Neural cell (in vitro differentiated cells): ENCODE measurements at regions not wholly inside any gene's neighbourhood (a gene's known extent, or its start where the extent isn't known, plus 50 kb on each side); places are given as distances from the start of the nearest gene placed in this dataset.

Experiments
- EP300 ChIP-seq: fragments of 450-650 bp; conservative IDR thresholded peaks from 2 replicates; pipeline ENCODE4 v1.6.1; 2014; ENCODE audit warnings: antibody characterized with exemption, mild to moderate bottlenecking, moderate library complexity; ENCODE audit not compliant: poor library complexity, severe bottlenecking
- EZH2 ChIP-seq: fragments of 200-600, 300-800 bp; shearing (Covaris generic), sonication (generic); IDR thresholded peaks from 2 replicates; pipeline ENCODE4 v1.6.1; 2014; ENCODE audit warnings: antibody characterized with exemption, low read length, borderline replicate concordance, mild to moderate bottlenecking; ENCODE audit not compliant: insufficient read depth, poor library complexity, severe bottlenecking
- MXI1 ChIP-seq: fragments of 450-650 bp; conservative IDR thresholded peaks from 2 replicates; pipeline ENCODE4 v1.6.1; 2014; ENCODE audit warnings: antibody characterized with exemption, mild to moderate bottlenecking; ENCODE audit not compliant: poor library complexity, severe bottlenecking
- POLR2AphosphoS5 ChIP-seq: IDR thresholded peaks from 2 replicates; pipeline ENCODE4 v1.6.1; 2012
- RAD21 ChIP-seq: fragments of 450-650 bp; conservative IDR thresholded peaks from 2 replicates; pipeline ENCODE4 v1.6.1; 2014; ENCODE audit warnings: antibody characterized with exemption, mild to moderate bottlenecking, moderate library complexity
- REST ChIP-seq: IDR thresholded peaks from 2 replicates; pipeline ENCODE4 v1.6.1; 2012; ENCODE audit warnings: borderline replicate concordance
- SMC3 ChIP-seq: fragments of 450-650 bp; conservative IDR thresholded peaks from 2 replicates; pipeline ENCODE4 v1.6.1; 2014; ENCODE audit warnings: antibody characterized with exemption, mild to moderate bottlenecking, moderate library complexity; ENCODE audit not compliant: poor library complexity
- TF ChIP-seq, protein P1 (sequence below): fragments of 450-650 bp; IDR thresholded peaks from 2 replicates; pipeline ENCODE4 v1.5.1; 2014; ENCODE audit warnings: antibody characterized with exemption, mild to moderate bottlenecking, moderate library complexity; ENCODE audit not compliant: poor library complexity, severe bottlenecking

DNA sequence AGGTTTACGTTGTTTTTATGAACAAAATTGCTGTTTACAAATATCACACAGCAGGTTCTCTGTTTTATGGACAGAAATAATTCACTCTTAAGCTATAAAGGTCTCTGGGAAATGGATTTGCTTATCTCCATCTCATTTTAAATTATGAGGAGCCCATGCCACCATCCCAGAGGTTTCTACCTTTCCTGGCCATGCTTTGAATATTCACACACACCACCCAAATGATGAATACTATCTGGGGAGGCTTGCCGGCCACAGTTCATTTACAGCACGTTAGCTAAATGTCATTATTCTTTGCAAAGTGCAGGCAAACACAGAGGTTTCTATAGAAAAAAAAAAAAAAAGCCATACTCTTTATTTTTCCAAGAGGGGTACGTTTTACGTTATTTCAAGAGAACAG lies 1446.7 kb downstream of the FAM181B start:
- TF ChIP-seq EZH2 (no peak), MXI1 (no peak), EP300 (no peak), POLR2AphosphoS5 (no peak), RAD21 (no peak), REST (no peak), SMC3 (no peak)
- TF ChIP-seq, protein P1, sequence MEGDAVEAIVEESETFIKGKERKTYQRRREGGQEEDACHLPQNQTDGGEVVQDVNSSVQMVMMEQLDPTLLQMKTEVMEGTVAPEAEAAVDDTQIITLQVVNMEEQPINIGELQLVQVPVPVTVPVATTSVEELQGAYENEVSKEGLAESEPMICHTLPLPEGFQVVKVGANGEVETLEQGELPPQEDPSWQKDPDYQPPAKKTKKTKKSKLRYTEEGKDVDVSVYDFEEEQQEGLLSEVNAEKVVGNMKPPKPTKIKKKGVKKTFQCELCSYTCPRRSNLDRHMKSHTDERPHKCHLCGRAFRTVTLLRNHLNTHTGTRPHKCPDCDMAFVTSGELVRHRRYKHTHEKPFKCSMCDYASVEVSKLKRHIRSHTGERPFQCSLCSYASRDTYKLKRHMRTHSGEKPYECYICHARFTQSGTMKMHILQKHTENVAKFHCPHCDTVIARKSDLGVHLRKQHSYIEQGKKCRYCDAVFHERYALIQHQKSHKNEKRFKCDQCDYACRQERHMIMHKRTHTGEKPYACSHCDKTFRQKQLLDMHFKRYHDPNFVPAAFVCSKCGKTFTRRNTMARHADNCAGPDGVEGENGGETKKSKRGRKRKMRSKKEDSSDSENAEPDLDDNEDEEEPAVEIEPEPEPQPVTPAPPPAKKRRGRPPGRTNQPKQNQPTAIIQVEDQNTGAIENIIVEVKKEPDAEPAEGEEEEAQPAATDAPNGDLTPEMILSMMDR = no peak
